ENCODE measurements at regions not wholly inside any gene's neighbourhood (a gene's known extent, or its start where the extent isn't known, plus 50 kb on each side); places are given as distances from the start of the nearest gene placed in this dataset.

DNA sequence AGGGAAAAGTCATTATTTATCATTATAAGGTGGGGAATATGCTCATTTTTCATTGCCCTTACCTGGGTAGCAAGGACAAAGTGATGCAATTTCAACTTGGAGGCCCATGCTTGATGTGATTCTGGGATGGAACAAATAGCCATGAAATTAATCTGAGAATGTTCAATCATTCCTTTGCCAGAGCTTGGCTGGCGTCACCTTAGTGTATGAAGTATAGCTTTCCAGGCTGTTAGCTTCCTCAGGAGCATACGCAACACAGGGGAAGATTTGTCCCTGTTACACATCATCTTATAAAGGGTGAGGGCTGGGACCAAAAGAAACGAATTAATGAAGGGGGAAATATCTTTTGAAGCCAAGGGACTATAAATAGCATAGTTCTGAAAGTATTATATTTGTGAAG is 91.4 kb upstream of the DEPDC1 start:
- TF ChIP-seq EZH2phosphoT487 (IDR thresholded peaks at IDR 0.05; ENCODE audit: insufficient read depth, low read depth) (no peak), EZH2 (IDR thresholded peaks at IDR 0.05; ENCODE audit: insufficient read depth, poor library complexity, severe bottlenecking) (no peak)

Measured in GM23248 (cell line).